Stimulated activated CD4-positive, alpha-beta T cell treated with anti-CD3 and anti-CD28 coated beads, Interleukin-15, amount 100 ng/mL, for 1 hour (primary cell): ENCODE measurements at regions not wholly inside any gene's neighbourhood (a gene's known extent, or its start where the extent isn't known, plus 50 kb on each side); places are given as distances from the start of the nearest gene placed in this dataset.

Source experiments
- DNase-seq, 2 donors: peaks; one replicate each; pipeline ENCODE4 v3.0.0-alpha.2; 2020; ENCODE audit warnings: low read depth in 1 of 2, low spot score in 1 of 2

DNA sequence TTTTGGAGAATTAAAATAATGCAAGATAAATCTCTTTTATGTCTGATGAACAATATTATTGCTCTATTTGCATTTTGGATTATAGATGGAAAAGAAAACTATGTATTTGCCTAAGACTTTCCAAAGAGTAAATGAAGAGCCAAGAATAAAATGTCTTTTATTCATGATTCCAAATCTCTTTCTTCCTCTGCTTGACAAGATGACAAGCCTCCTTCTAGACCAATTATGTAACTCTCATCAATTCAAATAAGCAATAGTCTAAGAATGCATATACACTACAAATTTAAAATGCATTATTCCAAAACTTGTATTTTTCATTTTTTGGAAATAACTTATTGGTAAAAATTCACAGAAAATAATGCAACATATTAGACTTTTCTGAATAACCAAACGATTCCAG, 377.3 kb downstream of the GASK1B start:
- no peak for DNase-seq

DNA sequence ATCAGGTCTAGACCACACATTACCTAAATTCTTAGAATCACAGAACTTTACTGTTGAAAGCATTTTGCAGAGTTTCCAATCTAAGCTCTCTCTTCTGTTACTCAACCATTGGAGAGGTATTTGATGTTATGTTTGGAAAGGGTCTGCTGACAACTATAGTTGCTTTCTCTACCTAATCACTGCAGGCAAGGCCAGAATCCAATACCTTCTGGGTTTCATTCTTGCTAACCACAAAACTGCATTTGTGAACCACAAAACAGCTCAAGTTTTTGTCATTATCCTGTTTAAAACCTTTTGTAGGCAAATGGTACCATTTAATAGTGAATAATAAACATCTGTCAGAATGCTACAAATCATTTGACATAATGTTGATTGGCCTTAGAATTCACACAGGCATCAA, 380.1 kb downstream of the GASK1B start:
- DNase-seq = no peak

DNA sequence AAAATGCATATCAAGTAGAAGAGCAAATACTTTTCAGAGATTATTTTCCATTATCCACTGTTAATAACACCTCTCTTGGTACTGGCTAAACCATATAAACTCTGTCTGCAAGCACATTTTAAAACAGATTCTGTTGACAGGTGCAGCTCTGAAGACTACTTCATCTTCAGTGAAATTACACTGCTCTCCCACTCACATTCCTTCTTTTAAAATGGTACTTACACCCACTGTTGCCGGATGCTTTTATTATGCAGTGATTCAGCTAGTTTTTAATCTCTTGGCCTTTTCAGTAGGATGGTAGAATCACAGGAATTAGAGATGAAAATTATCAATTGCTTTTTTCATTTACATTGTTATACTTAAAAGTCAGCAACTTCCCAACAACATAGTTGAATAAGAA, 381.6 kb downstream of the GASK1B start:
- no peak for DNase-seq

DNA sequence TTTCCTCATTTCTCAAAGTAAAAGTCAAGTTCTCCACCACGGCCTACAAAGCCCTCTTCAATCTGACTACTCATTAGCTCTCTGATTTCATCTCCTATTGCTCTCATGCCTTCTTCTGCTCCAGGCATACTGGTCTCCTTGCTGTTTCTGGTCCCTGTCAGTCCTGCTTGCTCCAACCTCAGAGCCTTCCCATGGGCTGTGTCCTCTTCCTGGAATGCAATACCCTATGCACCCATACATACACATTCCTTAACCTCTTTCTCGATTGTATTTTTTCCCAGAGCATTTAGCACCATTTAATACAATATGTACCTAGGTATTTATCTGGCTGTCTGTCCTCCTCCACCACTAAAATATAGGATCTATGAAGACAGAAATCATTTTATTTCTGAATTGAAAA, 385.2 kb downstream of the GASK1B start:
- DNase-seq = no peak

DNA sequence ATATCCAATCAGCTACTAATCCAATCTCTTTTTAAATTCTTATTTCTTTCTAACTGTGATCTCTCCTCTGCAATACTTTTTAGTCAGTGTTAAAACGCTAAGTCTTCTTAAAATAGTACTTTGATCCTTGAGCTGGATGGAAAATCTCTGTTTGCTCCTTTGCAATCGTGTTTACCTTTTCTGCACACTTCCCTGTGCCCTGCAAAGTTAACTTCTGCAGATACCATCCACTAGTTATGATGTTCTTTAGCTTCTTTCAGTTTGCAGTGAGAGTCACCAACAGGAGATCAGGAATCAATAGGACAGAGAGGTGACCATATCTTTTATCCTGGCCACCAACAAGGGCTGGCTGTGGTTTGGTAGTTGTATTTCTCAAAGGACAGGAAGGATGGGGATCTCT, 391.5 kb downstream of the GASK1B start:
- no peak for DNase-seq

DNA sequence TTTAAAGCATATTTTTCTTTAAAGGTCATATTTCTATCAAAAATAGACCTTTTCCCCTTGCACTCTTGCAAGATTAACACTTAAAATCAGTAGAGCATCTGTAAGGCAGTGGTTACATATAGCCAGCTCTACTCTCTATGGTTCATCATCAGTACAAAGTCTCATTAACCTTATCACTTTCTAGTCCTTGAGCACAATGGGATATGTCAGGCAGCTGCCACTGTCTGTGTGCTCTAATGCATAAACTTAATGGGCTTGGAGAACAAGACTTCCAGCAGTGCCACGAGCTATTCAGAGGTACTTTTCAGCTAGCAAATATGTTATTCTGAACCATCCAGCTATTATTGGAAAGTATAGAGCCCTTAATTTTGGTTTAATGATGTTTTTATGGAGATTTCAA, 393.7 kb downstream of the GASK1B start:
- DNase-seq = no peak

DNA sequence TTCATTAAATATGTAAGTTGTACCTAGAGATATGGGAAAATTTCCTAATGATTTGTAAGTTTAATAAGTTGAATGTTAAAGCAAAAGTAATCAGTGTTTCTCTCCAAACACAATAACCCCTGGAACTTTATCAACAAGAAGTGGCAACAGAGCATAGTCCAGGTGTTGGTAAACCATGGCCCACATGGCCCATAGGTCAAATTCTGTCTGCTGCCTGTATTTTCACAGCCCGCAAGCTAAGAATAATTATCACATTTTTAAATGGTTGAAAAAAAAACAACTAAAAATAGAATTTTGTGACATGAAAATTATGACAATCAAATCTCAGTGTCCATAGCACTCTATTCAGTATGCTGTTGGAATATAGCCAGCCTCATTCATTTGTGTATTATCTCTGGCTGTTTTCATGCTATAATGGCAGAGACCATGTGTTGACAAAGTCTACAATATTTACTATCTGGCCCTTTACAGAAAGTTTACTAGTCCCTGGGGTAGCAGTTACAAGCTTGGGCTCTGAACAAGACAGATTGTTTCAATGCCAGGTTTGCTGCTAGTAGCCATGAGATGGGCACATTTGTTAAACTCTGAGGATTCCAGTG, 395.8 kb downstream of the GASK1B start:
- no peak for DNase-seq

DNA sequence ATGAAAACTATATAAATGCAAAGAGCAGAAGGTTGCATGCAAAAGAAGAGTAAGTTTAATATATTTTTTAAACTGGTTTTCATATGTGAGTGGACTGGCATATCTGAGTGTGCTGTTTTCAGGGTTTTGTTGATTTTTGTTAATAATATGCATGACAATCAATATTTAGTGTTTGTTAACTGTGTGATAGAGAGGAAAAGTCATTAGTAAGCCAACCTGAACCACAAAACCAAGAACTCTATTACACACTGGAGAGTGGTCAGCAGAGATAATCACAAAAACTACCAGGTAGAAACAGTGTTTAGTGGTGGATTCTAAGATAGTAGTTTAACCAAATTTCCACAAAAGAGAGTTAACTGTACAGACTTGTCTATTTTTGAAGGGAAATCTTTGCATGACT, 396.9 kb downstream of the GASK1B start:
- no peak for DNase-seq

DNA sequence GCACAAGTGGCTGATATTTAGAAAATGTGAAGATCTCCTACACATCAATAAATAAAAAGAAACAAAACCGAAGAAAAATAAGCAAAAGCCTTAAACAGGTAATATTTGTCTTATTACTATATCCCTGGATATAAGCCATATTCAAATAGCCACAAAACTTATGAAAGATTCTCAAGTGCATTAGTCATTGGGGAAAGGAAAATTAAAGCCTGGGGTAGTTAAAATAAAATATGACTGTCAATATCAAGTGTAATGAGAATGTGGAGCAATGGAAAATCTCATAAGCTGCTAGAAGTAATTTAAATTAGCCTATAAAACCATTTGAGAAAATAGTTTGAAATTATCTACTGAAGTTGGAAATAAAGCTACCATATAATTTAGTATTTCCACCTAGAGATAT, 399.9 kb downstream of the GASK1B start:
- DNase-seq = no peak

DNA sequence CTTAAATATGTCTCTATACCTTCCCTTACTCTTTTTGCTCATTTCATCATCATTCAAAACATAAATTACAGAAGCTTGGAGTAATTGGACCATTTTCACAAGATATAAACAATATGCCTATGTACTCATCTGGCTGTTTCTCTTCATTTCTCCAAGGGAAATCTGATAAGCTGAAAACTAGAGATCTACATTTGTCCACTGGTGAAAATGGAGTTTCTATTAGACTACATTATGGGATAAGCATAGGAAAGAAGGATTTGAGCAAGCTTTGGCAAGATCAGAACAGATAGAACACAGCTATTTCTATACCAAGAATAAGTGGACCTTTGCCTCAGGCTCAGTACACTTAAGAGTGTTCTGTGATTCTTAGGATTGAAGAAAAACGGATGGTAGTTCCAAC, 404.4 kb downstream of the GASK1B start:
- no peak for DNase-seq

DNA sequence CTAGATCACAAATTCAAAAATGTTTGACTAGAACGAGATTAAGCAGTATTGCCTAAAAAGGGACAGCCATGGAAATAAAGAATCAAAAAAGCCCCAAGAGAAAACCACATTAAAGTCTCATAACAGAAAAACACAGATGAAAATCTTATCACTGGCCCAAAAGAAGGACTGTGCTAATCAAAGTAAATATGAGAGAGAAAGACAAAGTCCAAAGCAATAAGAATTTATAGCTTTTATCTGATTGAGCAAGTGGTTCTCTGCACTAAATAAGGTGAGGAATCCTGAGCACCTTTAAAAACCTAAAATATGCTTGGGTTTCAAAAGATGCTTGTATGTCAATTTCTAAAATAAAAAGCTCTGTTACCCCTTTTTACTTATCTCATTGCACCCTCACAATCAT, 409.3 kb downstream of the GASK1B start:
- no peak for DNase-seq

DNA sequence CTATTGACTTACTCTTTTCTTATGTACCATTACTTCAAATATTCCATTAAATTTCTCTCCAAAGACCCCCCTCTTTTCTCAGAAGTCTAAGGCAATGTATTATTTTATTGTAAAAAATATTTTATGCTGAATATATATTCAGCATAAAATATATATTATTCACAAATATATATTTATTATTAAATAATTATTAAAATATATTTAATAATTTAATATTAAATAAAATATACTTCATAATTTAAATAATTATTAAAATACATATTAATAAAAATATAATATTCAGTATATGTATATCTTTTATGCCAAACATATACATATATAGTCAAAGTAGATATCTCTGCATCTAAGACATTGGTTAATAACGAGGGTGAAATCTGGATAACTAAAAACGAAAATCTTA, 418.4 kb downstream of the GASK1B start:
- DNase-seq = no peak

DNA sequence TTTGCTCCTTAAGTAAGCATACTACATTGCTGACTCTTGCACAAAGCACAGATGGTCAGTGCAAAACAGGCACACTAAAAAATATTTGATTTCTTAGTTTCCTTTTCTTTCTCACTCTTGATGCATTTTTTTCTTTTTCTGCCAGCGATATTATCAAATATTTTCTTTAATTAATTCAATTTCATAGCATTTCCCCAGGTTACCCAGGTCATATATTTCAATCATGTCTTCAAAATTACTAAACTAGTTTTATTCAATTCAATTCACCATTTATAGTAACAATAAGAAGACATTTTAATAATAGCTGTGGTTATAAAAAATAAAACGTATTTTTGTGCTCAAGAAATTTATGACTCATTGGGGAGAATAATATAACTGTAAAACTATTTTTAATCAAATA, 421.2 kb downstream of the GASK1B start:
- no peak for DNase-seq

DNA sequence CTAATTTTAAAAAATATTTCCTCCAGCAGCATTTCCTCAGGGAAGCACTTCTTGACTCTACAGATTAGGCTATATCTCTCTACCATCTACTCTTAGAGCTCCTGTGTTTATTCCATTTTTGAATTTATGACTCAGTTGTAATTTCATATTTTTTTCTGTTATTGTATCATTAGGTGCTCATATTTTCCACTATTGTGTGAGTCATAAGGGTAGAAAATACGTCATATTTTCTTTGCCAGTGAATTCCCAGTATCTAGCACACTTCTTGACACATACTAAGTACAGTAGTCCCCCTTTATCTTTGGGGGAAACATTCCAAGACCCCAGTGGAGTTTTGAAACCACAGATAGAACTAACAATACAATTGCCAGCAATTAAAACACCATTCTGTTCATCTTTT, 431.2 kb downstream of the GASK1B start:
- DNase-seq = no peak

DNA sequence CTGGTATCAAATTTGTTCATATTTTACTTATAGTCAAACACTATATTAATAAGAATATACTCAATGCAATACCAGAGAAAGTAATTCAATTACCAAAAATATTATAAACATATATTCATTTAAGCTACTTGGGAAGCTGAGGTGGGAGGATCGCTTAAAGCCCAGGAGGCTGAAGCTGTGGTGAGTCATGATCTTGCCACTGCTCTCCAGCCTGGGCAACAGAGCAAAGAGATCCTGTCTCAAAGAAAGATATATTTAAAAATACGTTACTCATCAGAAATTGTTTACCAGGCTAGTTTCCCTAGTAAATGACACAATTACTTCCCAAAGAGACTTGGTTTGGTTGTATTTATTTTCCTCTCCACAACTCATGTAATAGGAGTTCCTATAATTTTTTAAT, 433.6 kb downstream of the GASK1B start:
- no peak for DNase-seq

DNA sequence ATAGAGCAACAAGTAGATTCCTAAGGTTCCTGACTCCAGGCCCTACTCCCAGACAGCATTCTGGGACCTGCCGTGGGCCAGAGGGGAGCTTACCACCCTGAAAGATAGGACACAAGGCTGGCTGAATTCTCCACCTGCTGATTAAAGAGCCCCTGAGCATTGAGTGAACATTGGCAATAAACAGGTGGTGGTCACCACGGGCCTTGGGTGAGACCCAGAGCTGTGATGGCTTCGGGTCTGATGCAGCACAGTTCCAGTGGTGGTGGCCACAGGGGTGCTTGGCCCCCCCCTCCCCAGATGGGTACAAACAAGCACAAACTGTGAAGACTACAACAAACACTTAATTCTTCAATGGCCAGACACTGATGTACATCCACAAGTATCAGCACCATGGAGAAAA, 444.6 kb downstream of the GASK1B start:
- no peak for DNase-seq

DNA sequence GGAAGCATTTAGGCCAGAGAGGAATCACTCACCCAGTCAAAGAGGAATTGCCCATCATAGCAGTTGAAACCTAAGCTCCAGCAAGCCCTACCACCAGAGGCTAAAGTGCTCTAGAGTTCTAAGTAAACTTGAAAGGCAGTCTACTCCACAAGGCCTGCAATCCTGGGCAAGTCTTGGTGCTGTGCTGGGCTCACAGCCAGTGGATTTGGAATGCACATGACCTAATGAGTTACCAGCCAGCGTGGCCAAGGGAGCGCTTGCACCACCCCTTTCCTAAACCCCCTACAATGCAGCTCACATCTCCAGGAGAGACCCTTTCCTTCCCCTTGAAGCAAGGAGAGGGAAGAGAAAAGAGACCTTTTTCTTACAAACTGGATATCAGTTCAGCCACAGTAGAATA, 445.7 kb downstream of the GASK1B start:
- no peak for DNase-seq

DNA sequence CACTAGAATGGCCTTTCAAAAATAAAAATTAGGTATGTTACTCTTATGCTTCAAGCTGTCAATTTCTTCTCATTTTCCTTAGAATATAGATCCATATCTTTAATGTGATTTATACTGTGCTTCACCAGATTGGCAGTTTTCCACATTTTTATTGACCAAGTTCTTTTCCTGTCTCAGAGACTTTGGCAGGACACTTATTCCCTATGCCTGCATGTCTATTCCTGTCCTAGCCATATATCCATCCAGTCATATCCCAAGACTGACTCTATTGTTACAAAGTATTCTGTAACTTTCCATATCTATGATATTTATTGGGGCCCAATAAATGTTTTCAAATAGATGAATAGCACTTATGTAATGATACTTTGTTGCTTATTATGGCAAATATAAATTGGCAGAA, 450.7 kb downstream of the GASK1B start:
- DNase-seq = no peak

DNA sequence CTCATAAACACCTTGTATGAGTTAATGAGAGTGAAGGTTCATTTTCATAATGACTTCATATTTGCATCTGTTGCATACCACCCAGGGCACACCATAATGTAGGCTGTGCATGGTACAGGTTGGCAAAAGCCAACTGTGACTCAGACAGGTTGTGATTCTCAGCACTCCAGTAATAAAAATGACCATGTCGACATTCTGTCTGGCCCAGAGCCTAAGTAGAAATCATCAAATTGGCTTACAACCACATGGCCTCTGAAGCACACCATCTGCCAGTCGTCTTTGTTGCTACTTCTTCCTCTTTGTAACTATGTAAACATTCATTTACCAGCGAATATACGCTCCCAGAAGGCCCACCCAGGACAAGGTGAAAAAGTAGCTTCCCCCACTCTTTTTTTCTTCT, 459.5 kb downstream of the GASK1B start:
- no peak for DNase-seq

DNA sequence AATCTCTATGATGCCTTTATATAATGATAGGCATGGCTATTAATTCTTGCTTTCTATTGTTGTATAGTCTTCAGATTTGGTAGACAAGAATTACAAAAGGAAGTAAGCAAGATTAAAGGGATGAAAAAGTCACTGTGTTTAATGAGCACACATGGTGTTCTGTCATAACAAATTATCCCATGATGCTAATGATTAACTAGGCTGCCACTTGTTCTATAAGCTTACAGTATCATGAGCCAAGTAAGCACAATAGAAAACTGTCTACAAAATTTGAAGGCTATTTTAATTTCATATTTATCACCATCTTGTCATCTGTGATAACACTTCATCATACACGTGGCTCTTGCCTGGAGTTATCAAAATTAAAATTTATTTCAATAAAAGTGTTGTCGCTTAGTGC, 466.7 kb downstream of the GASK1B start:
- no peak for DNase-seq

DNA sequence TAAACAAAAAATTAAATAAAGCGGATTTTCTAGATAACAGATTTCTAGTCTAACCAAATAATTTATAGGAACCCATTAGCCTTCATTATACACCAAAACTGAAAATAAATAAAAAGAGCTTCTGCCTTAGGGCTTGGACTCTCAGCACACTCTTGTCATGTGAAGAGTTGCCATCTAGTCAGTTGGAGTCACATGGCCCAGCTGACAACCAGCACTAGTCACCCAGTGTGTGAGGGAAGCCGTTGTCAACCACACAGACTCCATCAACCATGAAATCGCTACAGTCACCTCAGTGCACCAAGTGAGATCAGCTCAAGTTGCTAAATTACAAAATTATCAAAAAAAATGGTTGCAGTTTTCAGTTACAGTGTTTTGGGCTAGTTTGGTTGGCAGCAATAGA, 470.0 kb downstream of the GASK1B start:
- no peak for DNase-seq

DNA sequence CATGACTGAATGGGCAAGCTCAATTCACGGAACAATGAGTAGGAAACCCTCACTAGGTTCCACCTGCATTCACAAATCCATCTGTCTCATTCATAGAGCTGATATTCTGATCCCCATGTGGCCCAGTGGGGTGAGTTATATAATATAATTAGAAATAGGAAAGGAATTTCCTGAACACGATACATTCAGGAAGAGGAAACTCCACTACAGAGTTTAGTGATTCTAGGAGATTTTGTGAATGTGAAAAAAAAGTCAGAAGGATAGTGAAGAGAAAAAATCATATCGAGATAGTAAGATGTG, 471.2 kb downstream of the GASK1B start:
- no peak for DNase-seq

DNA sequence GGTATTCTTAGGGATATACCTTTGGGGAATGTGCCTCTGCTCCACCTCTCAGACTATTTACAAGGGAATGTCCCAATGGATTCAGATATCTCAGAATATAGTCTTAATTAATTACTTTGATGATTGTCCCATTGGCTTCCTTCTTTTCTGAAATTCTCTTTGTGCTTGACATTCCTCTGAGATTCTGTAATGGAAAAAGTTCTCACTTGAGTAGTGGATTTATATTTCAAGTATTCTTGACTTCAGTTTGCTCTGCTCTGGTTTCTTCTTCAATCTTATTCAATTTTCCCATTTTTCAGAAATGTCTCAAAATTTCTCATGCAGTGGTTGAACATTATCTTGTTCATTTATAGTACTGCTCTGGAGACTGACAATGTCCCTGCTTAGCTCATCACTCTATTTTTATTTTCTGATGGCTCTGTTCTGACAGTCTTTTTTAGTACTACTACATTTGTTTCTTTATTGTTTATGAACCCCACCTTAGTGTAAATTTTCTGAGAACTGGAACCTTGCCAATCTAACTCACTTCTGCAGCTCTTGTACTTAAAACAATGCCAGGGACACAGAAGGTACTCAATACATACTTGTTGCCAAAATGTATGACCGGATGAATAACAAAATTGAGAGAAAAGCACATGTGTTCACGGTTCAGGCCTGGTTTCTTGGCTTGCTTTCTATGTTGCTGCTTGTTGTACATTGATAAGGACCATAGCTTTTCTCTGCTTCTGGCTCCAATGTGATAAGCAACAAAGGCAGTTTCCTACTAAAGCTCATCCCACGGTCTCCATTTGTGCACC, 471.7 kb downstream of the GASK1B start:
- no peak for DNase-seq
